ENCODE measurements at regions not wholly inside any gene's neighbourhood (a gene's known extent, or its start where the extent isn't known, plus 50 kb on each side); places are given as distances from the start of the nearest gene placed in this dataset.

GRCh38 chr1:90573736-90574135 lies 143.4 kb downstream of the BARHL2 start:
- H3K23ac ChIP-seq (ENCODE audit: insufficient read length, low read depth, low read length) = no peak overlapping the region
- H3K36me3 Mint-ChIP-seq (ENCODE audit: insufficient read depth in 1 of 3, low read depth in 3 of 3) = no peaks in the 10 kb centered on the region; a peak in 1 of 7 replicates

More at GRCh38 chr1:90573736-90574135, 143.4 kb downstream of the BARHL2 start:
- H3K79me2 ChIP-seq (ENCODE audit: insufficient read depth, low read length) = no peaks in the 10 kb centered on the region
- H2BK20ac ChIP-seq (ENCODE audit: low read depth, low read length, poor library complexity, severe bottlenecking) = no peak overlapping the region
- no peak overlapping the region for H3K18ac ChIP-seq (ENCODE audit: insufficient read length, low read depth, low read length)
- H2AFZ ChIP-seq (ENCODE audit: low read length) = no peak overlapping the region
- no peaks in the 10 kb centered on the region for H4K20me1 ChIP-seq (ENCODE audit: control insufficient read depth, insufficient read depth, insufficient read length)
- no peak overlapping the region for H4K91ac ChIP-seq (ENCODE audit: insufficient read length, low read depth, low read length)
- DNase-seq = no peak
- no peak overlapping the region for H2BK120ac ChIP-seq (ENCODE audit: low read depth, low read length, poor library complexity, severe bottlenecking)
- no peaks in the 10 kb centered on the region for H3K79me1 ChIP-seq (ENCODE audit: insufficient read depth, low read depth, low read length, poor library complexity, severe bottlenecking)
- H4K8ac ChIP-seq (replicated peaks; ENCODE audit: insufficient read length, low read depth, low read length) = no peak overlapping the region
- H3K27ac ChIP-seq (ENCODE audit: insufficient read length, low read depth, low read length) = no peak overlapping the region
- no peak overlapping the region for H2BK15ac ChIP-seq (ENCODE audit: low read depth, low read length)
- H3K4me2 ChIP-seq (ENCODE audit: insufficient read depth, insufficient read length, low read length) = no peak overlapping the region
- H3K27ac Mint-ChIP-seq = no peak overlapping the region
- no peaks in the 10 kb centered on the region for H3K9me3 ChIP-seq (ENCODE audit: control insufficient read depth, low read depth, low read length)
- no peaks in the 10 kb centered on the region for H3K4me1 ChIP-seq (ENCODE audit: insufficient read depth, low read length)
- no peaks in the 10 kb centered on the region for H3K23me2 ChIP-seq (ENCODE audit: insufficient read length, low read depth, low read length, poor library complexity, severe bottlenecking)
- H3K9me3 Mint-ChIP-seq = no peaks in the 10 kb centered on the region
- WGBS (ENCODE audit: extremely low coverage, insufficient read length, low lambda C conversion rate) = no CpG with 5 or more reads among the region's 3 CpGs
- H3K27me3 Mint-ChIP-seq (ENCODE audit: low read depth) = peaks cover under 1% of the 10 kb centered on the region
- H2AK5ac ChIP-seq (ENCODE audit: insufficient read length, low read length) = no peak overlapping the region
- H3T11ph ChIP-seq (ENCODE audit: low read length) = no peak overlapping the region
- H3K56ac ChIP-seq (ENCODE audit: insufficient read length, low read depth, low read length) = no peak overlapping the region
- no peak for TF ChIP-seq CTCF (conservative IDR thresholded peaks at IDR 0.05)
- no peaks in the 10 kb centered on the region for H3K27me3 ChIP-seq (ENCODE audit: insufficient read depth, low read length)
- H4K5ac ChIP-seq (ENCODE audit: insufficient read length, low read depth, low read length) = no peak overlapping the region
- no peak overlapping the region for H2BK12ac ChIP-seq (ENCODE audit: insufficient read length, low read depth, low read length)
- H3K4me3 Mint-ChIP-seq = no peak overlapping the region
- H2BK5ac ChIP-seq (ENCODE audit: insufficient read length, low read length) = no peak overlapping the region
- H3K9ac ChIP-seq (ENCODE audit: extremely low read depth, insufficient read length, low read length) = no peak overlapping the region
- H3K4me1 Mint-ChIP-seq = peaks cover 0 to 2% of the 10 kb centered on the region in 2 experiments; a peak in 1 of 4 replicates
- no peak overlapping the region for H3K14ac ChIP-seq (ENCODE audit: insufficient read depth, low read length)
- no peak overlapping the region for H3K4ac ChIP-seq (ENCODE audit: low read depth, low read length)
